IMR-90 (cell line): ENCODE measurements at regions not wholly inside any gene's neighbourhood (a gene's known extent, or its start where the extent isn't known, plus 50 kb on each side); places are given as distances from the start of the nearest gene placed in this dataset.

Experiments used
- ATAC-seq: fragments of 200-7000 bp; cut with Tn5 transposase; 2 replicates; pipeline ENCODE4 v1.9.1; 2020; ENCODE audit warnings: low read depth, mild to moderate bottlenecking, moderate library complexity
- BruUV-seq: library from RNA; stranded (reverse); fragments of 400-500 nt; replicated peaks from 2 replicates; lab custom pipeline; 2021; lab: Mats Ljungman, UMichigan
- CTCF ChIA-PET: fragments of 300-600 bp; formaldehyde crosslinking; extraction: SDS; loops from one replicate; lab custom pipeline; 2021; ENCODE audit warnings: antibody characterized with exemption; lab: Yijun Ruan, JAX
- POLR2A ChIA-PET: fragments of 300-600 bp; sonication (Branson Sonifier 250); formaldehyde crosslinking; loops from one replicate; lab custom pipeline; 2022; ENCODE audit warnings: antibody characterized with exemption; ENCODE audit not compliant: unreplicated experiment; lab: Charles Lee
- DNase-seq: peaks from one replicate; pipeline ENCODE4 v3.0.0; 2013
- H2AFZ ChIP-seq: replicated peaks from 2 replicates; pipeline ENCODE3; 2013; ENCODE audit warnings: low read length, mild to moderate bottlenecking; ENCODE audit not compliant: poor library complexity
- H2AK5ac ChIP-seq: 2 replicates; pipeline ENCODE4 v1.6.1; 2013; ENCODE audit warnings: low read depth, low read length, inconsistent platforms
- H2AK9ac ChIP-seq: replicated peaks from 2 replicates; pipeline ENCODE3; 2013; ENCODE audit warnings: mild to moderate bottlenecking, low read depth, low read length, moderate library complexity; ENCODE audit not compliant: poor library complexity
- H2BK120ac ChIP-seq: 2 replicates; pipeline ENCODE4 v1.6.1; 2013; ENCODE audit warnings: low read depth, low read length, inconsistent platforms
- H2BK15ac ChIP-seq: 3 replicates; pipeline ENCODE4 v1.6.1; 2013; ENCODE audit warnings: low read depth, low read length, inconsistent platforms
- H2BK20ac ChIP-seq: 2 replicates; pipeline ENCODE4 v1.6.1; 2013; ENCODE audit warnings: low read depth, mild to moderate bottlenecking, inconsistent platforms, low read length, moderate library complexity
- H2BK5ac ChIP-seq: 2 replicates; pipeline ENCODE4 v1.6.1; 2013; ENCODE audit warnings: mild to moderate bottlenecking, low read depth, low read length, inconsistent platforms; ENCODE audit not compliant: poor library complexity, severe bottlenecking
- H3K14ac ChIP-seq: replicated peaks from 2 replicates; pipeline ENCODE4 v1.6.1; 2013; ENCODE audit warnings: low read depth, low read length, inconsistent platforms
- H3K18ac ChIP-seq: 2 replicates; pipeline ENCODE4 v1.6.1; 2013; ENCODE audit warnings: low read depth, low read length, control low read depth
- H3K23ac ChIP-seq: 2 replicates; pipeline ENCODE4 v1.6.1; 2013; ENCODE audit warnings: low read depth, low read length, inconsistent platforms
- H3K27ac ChIP-seq: 2 replicates; pipeline ENCODE4 v1.5.1; 2013; ENCODE audit warnings: mild to moderate bottlenecking, control low read depth, low read length; ENCODE audit not compliant: insufficient read depth
- H3K27me3 ChIP-seq: 2 replicates; pipeline ENCODE4 v1.6.1; 2013; ENCODE audit warnings: low read length; ENCODE audit not compliant: control insufficient read depth, insufficient read depth
- H3K36me3 ChIP-seq: 2 replicates; pipeline ENCODE4 v1.6.1; 2013; ENCODE audit warnings: low read length, mixed read lengths; ENCODE audit not compliant: control insufficient read depth, insufficient read depth
- H3K4ac ChIP-seq: 2 replicates; pipeline ENCODE4 v1.6.1; 2013; ENCODE audit warnings: low read depth, low read length, inconsistent platforms
- H3K4me1 ChIP-seq: 2 replicates; pipeline ENCODE4 v1.6.1; 2013; ENCODE audit warnings: low read length, mixed read lengths; ENCODE audit not compliant: control insufficient read depth, insufficient read depth
- H3K4me2 ChIP-seq: 2 replicates; pipeline ENCODE4 v1.6.1; 2013; ENCODE audit warnings: low read depth, mild to moderate bottlenecking, control low read depth, low read length, moderate library complexity
- H3K4me3 ChIP-seq: 2 replicates; pipeline ENCODE4 v1.5.1; 2013; ENCODE audit warnings: low read depth, mild to moderate bottlenecking, control low read depth, low read length, moderate library complexity; ENCODE audit not compliant: insufficient read depth
- H3K56ac ChIP-seq: 2 replicates; pipeline ENCODE4 v1.6.1; 2013; ENCODE audit warnings: low read length, inconsistent platforms; ENCODE audit not compliant: insufficient read depth; ENCODE audit errors: extremely low read depth
- H3K79me1 ChIP-seq, 2 experiments: 2 replicates each; pipeline ENCODE4 v1.6.1; 2013; ENCODE audit warnings: low read length in 2 of 2, inconsistent platforms in 1 of 2, low read depth in 1 of 2
- H3K9ac ChIP-seq: 2 replicates; pipeline ENCODE4 v1.6.1; 2013; ENCODE audit warnings: low read depth, low read length, control low read depth
- H3K9me1 ChIP-seq: 2 replicates; pipeline ENCODE4 v1.6.1; 2013; ENCODE audit warnings: low read length, inconsistent platforms; ENCODE audit not compliant: insufficient read depth
- H3K9me3 ChIP-seq: 2 replicates; pipeline ENCODE4 v1.6.1; 2013; ENCODE audit warnings: low read length; ENCODE audit not compliant: control insufficient read depth, insufficient read depth
- H4K20me1 ChIP-seq: 2 replicates; pipeline ENCODE4 v1.6.1; 2013; ENCODE audit warnings: low read length, inconsistent platforms; ENCODE audit not compliant: insufficient read depth
- H4K5ac ChIP-seq: 2 replicates; pipeline ENCODE4 v1.6.1; 2013; ENCODE audit warnings: mild to moderate bottlenecking, low read depth, low read length, control low read depth
- H4K8ac ChIP-seq, 2 experiments: 2 replicates each; pipeline ENCODE4 v1.6.1; 2013; ENCODE audit warnings: low read depth in 2 of 2, low read length in 2 of 2, control low read depth in 1 of 2, inconsistent platforms in 1 of 2
- H4K91ac ChIP-seq: 2 replicates; pipeline ENCODE4 v1.6.1; 2013; ENCODE audit warnings: low read depth, low read length, inconsistent platforms; ENCODE audit not compliant: insufficient read depth
- CHD1 ChIP-seq: IDR thresholded peaks from 2 replicates; pipeline ENCODE4 v1.6.1; 2012; ENCODE audit warnings: low read depth, low read length, improper control_type of control experiment
- CTCF ChIP-seq: conservative IDR thresholded peaks from 2 replicates; pipeline ENCODE4 v1.5.1; 2012; ENCODE audit warnings: mild to moderate bottlenecking, low read depth, low read length, improper control_type of control experiment
- FOS ChIP-seq: fragments of 150-350 bp; IDR thresholded peaks from 2 replicates; pipeline ENCODE4 v1.6.1; 2016; ENCODE audit warnings: low read depth, low read length
- POLR2A ChIP-seq: IDR thresholded peaks from 2 replicates; pipeline ENCODE4 v1.6.1; 2012; ENCODE audit warnings: mild to moderate bottlenecking, low read depth, low read length
- RAD21 ChIP-seq: IDR thresholded peaks from 2 replicates; pipeline ENCODE4 v1.6.1; 2012; ENCODE audit warnings: low read length, improper control_type of control experiment
- SMC3 ChIP-seq: fragments of 150-350 bp; IDR thresholded peaks from 2 replicates; pipeline ENCODE4 v1.6.1; 2016; ENCODE audit warnings: low read depth, mild to moderate bottlenecking, antibody characterized with exemption, low read length, moderate library complexity
- WGBS, 2 experiments: methylation state at CpG; one replicate each; pipeline versions ENCODE4 v1.1.5 to v1.1.7; 2013; ENCODE audit warnings: missing lambda C conversion rate in 2 of 2; ENCODE audit not compliant: insufficient read length in 1 of 2; ENCODE audit errors: extremely low coverage in 2 of 2; 5-methylcytosine and 5-hydroxymethylcytosine counted together
- dilution Hi-C: fragments of 300-500 bp; cut with HindIII; formaldehyde crosslinking; loops from one replicate; pipeline ENCODE4 v1.14.3; 2018; ENCODE audit warnings: low sequenced_read_pairs; ENCODE audit not compliant: unreplicated experiment
- in situ Hi-C: fragments of 300-500 bp; cut with MboI; formaldehyde crosslinking; loops from 3 replicates; pipeline ENCODE4 v1.14.3; 2019; ENCODE audit warnings: low sequenced_read_pairs, inconsistent platforms, mixed read lengths
- intact Hi-C: fragments of 100-400 bp; cut with micrococcal nuclease; formaldehyde crosslinking; loops from 2 replicates; pipeline ENCODE4 v1.10.0; 2022

- no TSS peak for BruUV-seq
These were observed 298.4 kb downstream of the PSAT1 start for GRCh38 chr9:78595200-78595945.

More at GRCh38 chr9:78595200-78595945, 298.4 kb downstream of the PSAT1 start:
- Histone ChIP-seq H3K36me3 (no peaks in the 10 kb centered on the region), H3K56ac (peak overlapping the region; percentile 16; the same call in 1 of the 2 replicates), H3K9me3 (0 out of 2 replicates have a peak, but pooled peaks cover 3% of the 10 kb centered on the region), H3K18ac (peak overlapping the region; percentile 78; the same call in 1 of the 2 replicates), H2BK5ac (peak overlapping the region; percentile 92), H4K5ac (peak overlapping the region; percentile 54; the same call in 1 of the 2 replicates), H3K14ac (peak overlapping the region; percentile 64), H2BK20ac (peak overlapping the region; percentile 92), H3K27me3 (no peaks in the 10 kb centered on the region), H3K4me1 (peaks cover 9% of the 10 kb centered on the region), H4K91ac (peak overlapping the region; percentile 49), H3K27ac (peak overlapping the region; percentile 20; the same call in 1 of the 2 replicates), H3K79me1 (no peaks in the 10 kb centered on the region), H3K4me2 (peak overlapping the region; percentile 4; the same call in 1 of the 2 replicates), H3K4ac (peak overlapping the region; percentile 80), H4K8ac (peak overlapping the region in 1 of 2 experiments; percentile 82; a peak in 2 of 4 replicates), H2BK15ac (peak overlapping the region; percentile 50; the same call in 2 of the 3 replicates), H3K23ac (peak overlapping the region; percentile 81; the same call in 1 of the 2 replicates), H4K20me1 (no peaks in the 10 kb centered on the region), H3K9ac (no peak overlapping the region), H2AK9ac (peak overlapping the region; percentile 29), H3K4me3 (no peak overlapping the region), H2BK120ac (peak overlapping the region; percentile 94), H2AK5ac (peak overlapping the region; percentile 71), H2AFZ (peak overlapping the region; percentile 46), H3K9me1 (0 out of 2 replicates have a peak, but pooled peaks cover 3% of the 10 kb centered on the region)
- WGBS, 2 experiments, result no CpG with 5 or more reads among the region's 5 CpGs
- CTCF ChIA-PET, result no interaction called here
- no peak for TF ChIP-seq CTCF
- TF ChIP-seq CHD1, result no peak
- TF ChIP-seq SMC3, result no peak
- TF ChIP-seq FOS, result no peak
- no peak for TF ChIP-seq POLR2A
- TF ChIP-seq RAD21, result no peak
- intact Hi-C loops, result no loop called here
- ATAC-seq (peak; percentile 69), DNase-seq (peak; percentile 43)
- in situ Hi-C loops, result loop anchor here (25.0 kb wide), 1 partner anchor 967 kb away; the partner anchor contains the start of gene TLE4
- POLR2A ChIA-PET, result no interaction called here
- dilution Hi-C loops, result no loop called here
